ENCODE measurements at regions not wholly inside any gene's neighbourhood (a gene's known extent, or its start where the extent isn't known, plus 50 kb on each side); places are given as distances from the start of the nearest gene placed in this dataset.

DNA sequence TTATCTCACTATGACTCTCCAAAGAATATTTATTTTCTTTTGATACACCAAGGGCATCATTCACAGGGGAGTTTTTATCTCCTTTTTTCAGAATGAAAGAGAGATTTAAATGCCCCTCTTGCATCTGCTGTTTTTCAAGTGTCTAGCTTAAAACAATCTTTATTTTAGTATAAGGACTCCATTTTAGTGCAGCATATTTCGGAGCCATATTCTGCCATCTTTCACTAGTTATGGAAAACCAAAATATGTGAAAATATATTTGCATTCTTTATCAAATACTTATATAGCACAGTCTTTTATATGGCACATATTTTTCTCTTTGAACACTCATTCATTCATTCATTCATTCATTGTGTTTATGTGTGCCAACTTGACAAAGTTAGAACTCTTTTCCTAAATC is 1130.2 kb downstream of the SLITRK5 start:
- POLR2A ChIA-PET: no interaction called here
- ATAC-seq (no peak), DNase-seq (ENCODE audit: low read depth, low spot score) (no peak)
- H3K4me1 ChIP-seq (ENCODE audit: control insufficient read depth in 1 of 2, insufficient read depth in 2 of 2, low read length in 2 of 2): no peaks in the 10 kb centered on the region
- H4K20me1 ChIP-seq (ENCODE audit: insufficient read depth): no peaks in the 10 kb centered on the region
- H3K9me2 ChIP-seq (ENCODE audit: insufficient read depth): no peaks in the 10 kb centered on the region
- H3K27me3 ChIP-seq (ENCODE audit: insufficient read depth, low read length): no peaks in the 10 kb centered on the region
- H3K79me2 ChIP-seq (ENCODE audit: insufficient read depth, low read length): no peaks in the 10 kb centered on the region
- no TSS peak for BruUV-seq (replicated peaks)
- H3K9ac ChIP-seq (ENCODE audit: low read length): no peak overlapping the region
- no peaks in the 10 kb centered on the region for H3K9me3 ChIP-seq (ENCODE audit: control insufficient read depth in 1 of 2, insufficient read depth in 1 of 2, low read depth in 1 of 2, low read length in 2 of 2)
- H3K36me3 ChIP-seq (ENCODE audit: control insufficient read depth in 1 of 2, insufficient read depth in 2 of 2, low read length in 2 of 2): no peaks in the 10 kb centered on the region
- intact Hi-C loops (cut with micrococcal nuclease): no loop called here
- RAD21 ChIA-PET (ENCODE audit: low non-redundant PET in 1 of 2, low total read pairs in 2 of 2, uncharacterized antibody in 2 of 2, unreplicated experiment in 2 of 2): no interaction called here
- no peak overlapping the region for H3K4me3 ChIP-seq (replicated peaks in 1 of 2; ENCODE audit: low read depth in 1 of 2, low read length in 2 of 2)
- H3K4me2 ChIP-seq (ENCODE audit: low read length): no peak overlapping the region
- H3K27ac ChIP-seq (ENCODE audit: low read depth, low read length): no peak overlapping the region
- CTCF ChIA-PET: no interaction called here
- H2AFZ ChIP-seq (ENCODE audit: low read depth, low read length, poor library complexity, severe bottlenecking): no peak overlapping the region
- TF ChIP-seq ZFX (IDR thresholded peaks at IDR 0.05): no peak
- TF ChIP-seq, protein P1, sequence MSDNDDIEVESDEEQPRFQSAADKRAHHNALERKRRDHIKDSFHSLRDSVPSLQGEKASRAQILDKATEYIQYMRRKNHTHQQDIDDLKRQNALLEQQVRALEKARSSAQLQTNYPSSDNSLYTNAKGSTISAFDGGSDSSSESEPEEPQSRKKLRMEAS (IDR thresholded peaks at IDR 0.05): no peak
- no peak for TF ChIP-seq TCF7L2 (IDR thresholded peaks at IDR 0.05; ENCODE audit: borderline replicate concordance, extremely low read depth, insufficient read depth, insufficient read length)
- TF ChIP-seq CEBPB (IDR thresholded peaks at IDR 0.05; ENCODE audit: low read depth): no peak
- TF ChIP-seq SP1 (IDR thresholded peaks at IDR 0.05; ENCODE audit: low read depth): no peak
- TF ChIP-seq CBX3 (IDR thresholded peaks at IDR 0.05; ENCODE audit: low read depth): no peak
- no peak for TF ChIP-seq POLR2A (IDR thresholded peaks at IDR 0.05; ENCODE audit: borderline replicate concordance, extremely low read depth, insufficient read depth, insufficient read length)
- TF ChIP-seq, protein P2, sequence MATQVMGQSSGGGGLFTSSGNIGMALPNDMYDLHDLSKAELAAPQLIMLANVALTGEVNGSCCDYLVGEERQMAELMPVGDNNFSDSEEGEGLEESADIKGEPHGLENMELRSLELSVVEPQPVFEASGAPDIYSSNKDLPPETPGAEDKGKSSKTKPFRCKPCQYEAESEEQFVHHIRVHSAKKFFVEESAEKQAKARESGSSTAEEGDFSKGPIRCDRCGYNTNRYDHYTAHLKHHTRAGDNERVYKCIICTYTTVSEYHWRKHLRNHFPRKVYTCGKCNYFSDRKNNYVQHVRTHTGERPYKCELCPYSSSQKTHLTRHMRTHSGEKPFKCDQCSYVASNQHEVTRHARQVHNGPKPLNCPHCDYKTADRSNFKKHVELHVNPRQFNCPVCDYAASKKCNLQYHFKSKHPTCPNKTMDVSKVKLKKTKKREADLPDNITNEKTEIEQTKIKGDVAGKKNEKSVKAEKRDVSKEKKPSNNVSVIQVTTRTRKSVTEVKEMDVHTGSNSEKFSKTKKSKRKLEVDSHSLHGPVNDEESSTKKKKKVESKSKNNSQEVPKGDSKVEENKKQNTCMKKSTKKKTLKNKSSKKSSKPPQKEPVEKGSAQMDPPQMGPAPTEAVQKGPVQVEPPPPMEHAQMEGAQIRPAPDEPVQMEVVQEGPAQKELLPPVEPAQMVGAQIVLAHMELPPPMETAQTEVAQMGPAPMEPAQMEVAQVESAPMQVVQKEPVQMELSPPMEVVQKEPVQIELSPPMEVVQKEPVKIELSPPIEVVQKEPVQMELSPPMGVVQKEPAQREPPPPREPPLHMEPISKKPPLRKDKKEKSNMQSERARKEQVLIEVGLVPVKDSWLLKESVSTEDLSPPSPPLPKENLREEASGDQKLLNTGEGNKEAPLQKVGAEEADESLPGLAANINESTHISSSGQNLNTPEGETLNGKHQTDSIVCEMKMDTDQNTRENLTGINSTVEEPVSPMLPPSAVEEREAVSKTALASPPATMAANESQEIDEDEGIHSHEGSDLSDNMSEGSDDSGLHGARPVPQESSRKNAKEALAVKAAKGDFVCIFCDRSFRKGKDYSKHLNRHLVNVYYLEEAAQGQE (IDR thresholded peaks at IDR 0.05; ENCODE audit: low read depth): no peak
- TF ChIP-seq EZH2phosphoT487 (IDR thresholded peaks at IDR 0.05; ENCODE audit: borderline replicate concordance): no peak
- no peak for TF ChIP-seq ZNF274 (IDR thresholded peaks at IDR 0.05; ENCODE audit: low read depth, low read length)
- TF ChIP-seq FOSL1 (IDR thresholded peaks at IDR 0.05; ENCODE audit: low read depth): no peak

Measured in HCT116 (cell line).